ENCODE measurements at regions not wholly inside any gene's neighbourhood (a gene's known extent, or its start where the extent isn't known, plus 50 kb on each side); places are given as distances from the start of the nearest gene placed in this dataset.
A peak's percentile ranks its signal among the peaks of the same experiment; 100 is the strongest.

GRCh38 chr13:72165276-72165675 is 298.3 kb upstream of the DACH1 start:
- H3K4me1 ChIP-seq (replicated peaks in 1 of 2) = peaks cover 0 to 5% of the 10 kb centered on the region in 2 donors
- no peaks in the 10 kb centered on the region for H3K36me3 ChIP-seq (replicated peaks in 1 of 2)
- 86 to 100% (median 96%) methylated on average over 1 of the region's 1 CpG for WGBS, 4 donors
- TF ChIP-seq POLR2A (IDR thresholded peaks at IDR 0.05) (no peak), CTCF (IDR thresholded peaks at IDR 0.05) (no peak)
- H3K27me3 ChIP-seq = no peaks in the 10 kb centered on the region
- H3K27ac ChIP-seq = no peak overlapping the region
- no peaks in the 10 kb centered on the region for H3K9me3 ChIP-seq (replicated peaks in 1 of 3)
- no peak for DNase-seq
- no peak overlapping the region for H3K4me3 ChIP-seq
- intact Hi-C loops (cut with DNase I) = no loop called here

GRCh38 chr13:72164811-72165210 is 297.8 kb upstream of the DACH1 start:
- TF ChIP-seq POLR2A (IDR thresholded peaks at IDR 0.05) (no peak), CTCF (IDR thresholded peaks at IDR 0.05) (no peak)
- intact Hi-C loops (cut with DNase I) = no loop called here
- DNase-seq = no peak
- no peaks in the 10 kb centered on the region for H3K9me3 ChIP-seq (replicated peaks in 1 of 3)
- WGBS, 4 donors = 79 to 93% (median 88%) methylated on average over 1 of the region's 1 CpG
- no peak overlapping the region for H3K4me3 ChIP-seq
- H3K27me3 ChIP-seq = no peaks in the 10 kb centered on the region
- H3K36me3 ChIP-seq (replicated peaks in 1 of 2) = no peaks in the 10 kb centered on the region
- H3K27ac ChIP-seq = no peak overlapping the region
- H3K4me1 ChIP-seq (replicated peaks in 1 of 2) = peaks cover 0 to 5% of the 10 kb centered on the region in 2 donors

GRCh38 chr13:72163678-72164077 is 296.7 kb upstream of the DACH1 start:
- H3K4me3 ChIP-seq = no peak overlapping the region
- intact Hi-C loops (cut with DNase I) = no loop called here
- 32 to 57% (median 48%) methylated on average over 4 of the region's 4 CpGs for WGBS, 4 donors
- no peaks in the 10 kb centered on the region for H3K9me3 ChIP-seq (replicated peaks in 1 of 3)
- H3K4me1 ChIP-seq (replicated peaks in 1 of 2) = peaks cover 0 to 5% of the 10 kb centered on the region in 2 donors
- TF ChIP-seq CTCF (IDR thresholded peaks at IDR 0.05) = no peak
- no peaks in the 10 kb centered on the region for H3K27me3 ChIP-seq
- DNase-seq = peak in 3 of 7 donors; percentile 2 to 15 (median 14)
- H3K27ac ChIP-seq = no peak overlapping the region
- no peaks in the 10 kb centered on the region for H3K36me3 ChIP-seq (replicated peaks in 1 of 2)

- no peak for DNase-seq
- H3K4me1 ChIP-seq (replicated peaks in 1 of 2) = no peaks in the 10 kb centered on the region
- H3K27me3 ChIP-seq = no peaks in the 10 kb centered on the region
- H3K4me3 ChIP-seq = no peak overlapping the region
- no peak overlapping the region for H3K27ac ChIP-seq
- H3K9me3 ChIP-seq (replicated peaks in 1 of 3) = no peaks in the 10 kb centered on the region
- TF ChIP-seq POLR2A (IDR thresholded peaks at IDR 0.05) = no peak
- intact Hi-C loops (cut with DNase I) = no loop called here
- WGBS, 4 donors = 82 to 86% (median 84%) methylated on average over 5 of the region's 5 CpGs
- H3K36me3 ChIP-seq (replicated peaks in 1 of 2) = no peaks in the 10 kb centered on the region
These were observed 294.0 kb upstream of the DACH1 start for GRCh38 chr13:72160977-72161376.

- DNase-seq = no peak
- intact Hi-C loops (cut with DNase I) = no loop called here
- Histone ChIP-seq H3K4me1 (replicated peaks in 1 of 2) (no peaks in the 10 kb centered on the region), H3K4me3 (no peak overlapping the region), H3K27ac (no peak overlapping the region), H3K27me3 (no peaks in the 10 kb centered on the region), H3K9me3 (replicated peaks in 1 of 3) (no peaks in the 10 kb centered on the region), H3K36me3 (replicated peaks in 1 of 2) (no peaks in the 10 kb centered on the region)
- TF ChIP-seq POLR2A (IDR thresholded peaks at IDR 0.05) (no peak), CTCF (IDR thresholded peaks at IDR 0.05) (no peak)
These were observed 289.8 kb upstream of the DACH1 start for GRCh38 chr13:72156760-72157159.

Data from adrenal gland (tissue), 9 donors.